Ovary (tissue), 7 donors: ENCODE measurements at regions not wholly inside any gene's neighbourhood (a gene's known extent, or its start where the extent isn't known, plus 50 kb on each side); places are given as distances from the start of the nearest gene placed in this dataset.

Experiments used
- DNase-seq, 5 donors: peaks; one replicate each; pipeline ENCODE4 v3.0.0-alpha.2; 2019 to 2020
- H3K27ac ChIP-seq, 2 donors: fragments of 200-600 bp; one replicate each; pipeline versions ENCODE4 v1.5.1 to v1.8.0; 2019 to 2022
- H3K27me3 ChIP-seq: fragments of 200-600 bp; one replicate; pipeline ENCODE4 v1.8.0; 2022
- H3K36me3 ChIP-seq: fragments of 200-600 bp; sonication (generic); one replicate; pipeline ENCODE4 v1.5.1; 2019
- H3K4me1 ChIP-seq: one replicate; pipeline ENCODE4 v1.8.1; 2013; ENCODE audit warnings: mild to moderate bottlenecking, moderate library complexity; ENCODE audit not compliant: insufficient read depth
- H3K4me3 ChIP-seq: fragments of 200-600 bp; sonication (generic); one replicate; pipeline ENCODE4 v1.5.1; 2017
- H3K9me3 ChIP-seq, 2 donors: fragments of 200-600 bp in 1 of 2; sonication (generic) in 1 of 2; one replicate each; pipeline versions ENCODE4 v1.5.1 to v1.8.1; 2013 to 2019; ENCODE audit warnings: mild to moderate bottlenecking in 1 of 2, moderate library complexity in 1 of 2
- CTCF ChIP-seq, 3 donors: fragments of 450-650 bp in 2 of 3; fragments of 200-600 bp in 1 of 3; IDR thresholded peaks; one replicate each; pipeline versions ENCODE4 v1.5.1 to v1.8.0; 2016 to 2022; ENCODE audit warnings: antibody characterized with exemption in 3 of 3, mild to moderate bottlenecking in 1 of 3
- EP300 ChIP-seq: sonication (generic); formaldehyde crosslinking; IDR thresholded peaks from one replicate; pipeline ENCODE4 v1.6.1; 2017; ENCODE audit warnings: antibody characterized with exemption
- POLR2A ChIP-seq: fragments of 450-650 bp; IDR thresholded peaks from one replicate; pipeline ENCODE4 v1.6.1; 2017; ENCODE audit warnings: antibody characterized with exemption, mild to moderate bottlenecking, moderate library complexity
- WGBS, 3 donors: extraction: QIAGEN DNeasy Blood & Tissue Kit in 1 of 3; methylation state at CpG; one replicate each; pipeline versions ENCODE4 v1.1.5 to v1.1.7; 2013 to 2017; 5-methylcytosine and 5-hydroxymethylcytosine counted together
- intact Hi-C, 4 donors: fragments of 100-400 bp; cut with DNase I; formaldehyde crosslinking; loops; one replicate each; pipeline versions ENCODE4 v1.11.0 to v1.15.1; 2022 to 2023
- donor health status: DM: no; HTN: no; CAD: no; lungs with moderate emphysema.
- donor health status: DM: no; HTN: no; CAD: no.
- donor health status: Bipolar disorder and iron deficiency.
- donor health status: DM: no; HTN: no; CAD: no.
- donor health status: DM: yes; HTN: yes; CAD: no.

DNA sequence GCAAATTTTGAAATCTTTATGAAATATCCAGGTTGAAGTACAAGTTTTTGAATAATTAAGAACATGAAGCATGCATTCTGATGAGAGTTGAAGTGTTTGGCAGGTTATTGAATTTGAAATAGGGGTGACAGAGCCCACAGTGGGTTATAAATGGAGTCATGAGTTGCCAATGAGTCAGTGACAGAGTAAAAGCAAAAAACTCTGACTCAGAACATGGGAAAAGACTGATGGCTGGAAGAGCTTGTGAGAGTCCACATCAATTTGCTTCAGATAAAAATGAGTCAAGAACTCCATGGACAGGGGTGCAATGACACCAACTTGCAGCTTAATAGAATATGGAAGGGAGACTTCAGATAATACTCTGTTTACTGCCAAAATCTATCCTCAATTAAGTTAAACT, 105.3 kb downstream of the SLC6A15 start:
- H3K27ac ChIP-seq = no peak overlapping the region
- no peak for DNase-seq
- H3K9me3 ChIP-seq = no peaks in the 10 kb centered on the region
- no peak overlapping the region for H3K4me3 ChIP-seq
- intact Hi-C loops = no loop called here
- no peaks in the 10 kb centered on the region for H3K4me1 ChIP-seq
- no peaks in the 10 kb centered on the region for H3K36me3 ChIP-seq
- TF ChIP-seq POLR2A (no peak), EP300 (no peak), CTCF (IDR thresholded peaks at IDR 0.05) (no peak)
- H3K27me3 ChIP-seq = no peaks in the 10 kb centered on the region

GRCh38 chr12:84805474-84805858, 107.1 kb downstream of the SLC6A15 start:
- H3K36me3 ChIP-seq = no peaks in the 10 kb centered on the region
- no peaks in the 10 kb centered on the region for H3K9me3 ChIP-seq
- intact Hi-C loops = no loop called here
- H3K27ac ChIP-seq = no peak overlapping the region
- H3K4me3 ChIP-seq = no peak overlapping the region
- TF ChIP-seq POLR2A = no peak
- TF ChIP-seq CTCF (IDR thresholded peaks at IDR 0.05) = no peak
- TF ChIP-seq EP300 = no peak
- DNase-seq = no peak
- WGBS, 3 donors = 21 to 39% (median 27%) methylated on average over 2 of the region's 2 CpGs
- no peaks in the 10 kb centered on the region for H3K4me1 ChIP-seq
- no peaks in the 10 kb centered on the region for H3K27me3 ChIP-seq

DNA sequence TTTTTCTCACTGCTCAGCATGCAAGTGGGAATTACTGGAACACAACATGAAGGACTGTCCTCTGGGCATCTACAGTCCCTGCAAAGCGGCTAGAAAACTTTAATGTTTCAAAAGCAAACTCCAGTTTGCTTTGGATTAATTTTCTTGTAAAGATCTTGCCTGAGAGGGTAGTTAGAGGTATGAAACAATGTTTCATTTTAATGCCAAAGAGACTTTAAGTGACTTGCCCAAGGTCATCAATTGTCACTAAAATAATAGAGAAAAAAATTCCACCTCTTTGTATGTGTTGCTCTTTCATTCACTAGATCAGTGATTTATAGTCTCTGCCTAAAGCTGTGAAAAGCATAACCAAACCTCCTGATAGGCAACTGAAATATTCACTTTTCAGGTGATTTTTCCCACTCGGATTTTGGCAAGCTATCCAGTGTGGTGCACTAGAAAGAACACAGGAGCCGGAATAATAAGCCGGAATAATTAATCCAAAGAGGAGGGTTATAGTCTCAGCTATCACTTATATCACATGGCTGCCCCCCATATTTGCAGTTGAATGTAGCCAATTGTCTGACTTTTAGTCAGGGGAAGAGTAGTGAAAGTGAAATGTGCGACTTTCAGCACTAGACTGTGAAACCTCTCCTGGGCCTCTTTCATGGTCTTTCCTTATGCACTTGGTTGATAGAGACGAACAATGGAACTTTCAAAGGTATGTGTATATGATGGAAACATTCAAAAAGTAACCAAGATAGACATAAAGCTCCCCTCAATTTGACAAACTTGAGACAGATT, 107.7 kb downstream of the SLC6A15 start:
- no peaks in the 10 kb centered on the region for H3K27me3 ChIP-seq
- H3K4me3 ChIP-seq = no peak overlapping the region
- WGBS, 3 donors = 78 to 82% (median 80%) methylated on average over 6 of the region's 6 CpGs
- DNase-seq = no peak
- intact Hi-C loops = no loop called here
- no peaks in the 10 kb centered on the region for H3K4me1 ChIP-seq
- no peaks in the 10 kb centered on the region for H3K9me3 ChIP-seq
- no peak overlapping the region for H3K27ac ChIP-seq
- TF ChIP-seq POLR2A (no peak), EP300 (no peak), CTCF (IDR thresholded peaks at IDR 0.05) (no peak)
- no peaks in the 10 kb centered on the region for H3K36me3 ChIP-seq

DNA sequence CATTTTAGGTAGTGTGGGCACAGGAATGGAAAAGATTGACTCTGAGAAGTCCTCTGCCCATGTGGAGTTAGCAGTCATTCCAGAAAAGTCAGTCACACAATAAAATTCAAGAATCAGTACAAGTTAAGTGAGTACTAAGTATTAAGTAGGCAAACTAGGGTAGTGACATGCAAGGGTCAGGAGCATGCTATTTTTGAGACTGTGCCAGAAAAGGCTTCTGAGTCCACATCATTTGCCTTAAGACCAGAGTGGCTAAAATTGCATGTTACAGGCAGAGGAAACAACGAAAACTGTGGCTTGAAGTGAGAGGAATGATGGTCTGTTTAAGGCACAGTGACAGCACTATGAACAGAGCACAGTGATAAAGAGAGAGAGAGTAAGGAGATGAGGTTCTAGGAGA, 108.9 kb downstream of the SLC6A15 start:
- intact Hi-C loops = no loop called here
- H3K9me3 ChIP-seq = no peaks in the 10 kb centered on the region
- H3K4me3 ChIP-seq = no peak overlapping the region
- TF ChIP-seq POLR2A (no peak), CTCF (IDR thresholded peaks at IDR 0.05) (no peak), EP300 (no peak)
- WGBS, 3 donors = 56 to 75% (median 71%) methylated on average over 1 of the region's 1 CpG
- no peaks in the 10 kb centered on the region for H3K36me3 ChIP-seq
- H3K27me3 ChIP-seq = no peaks in the 10 kb centered on the region
- no peak overlapping the region for H3K27ac ChIP-seq
- DNase-seq = no peak
- no peaks in the 10 kb centered on the region for H3K4me1 ChIP-seq
